Esophagus squamous epithelium (tissue), 4 donors: ENCODE measurements at regions not wholly inside any gene's neighbourhood (a gene's known extent, or its start where the extent isn't known, plus 50 kb on each side); places are given as distances from the start of the nearest gene placed in this dataset.

Experiments
- POLR2A ChIP-seq, 4 donors: fragments of 450-650 bp; IDR thresholded peaks; one replicate each; pipeline ENCODE4 v1.6.1; 2017; ENCODE audit warnings: antibody characterized with exemption in 4 of 4, mild to moderate bottlenecking in 4 of 4, moderate library complexity in 3 of 4
- TF ChIP-seq, protein P1 (sequence below), 6 experiments: fragments of 450-650 bp in 4 of 6; fragments of 200-600 bp in 2 of 6; sonication (generic) in 2 of 6; IDR thresholded peaks; one replicate each; pipeline ENCODE4 v1.5.1; 2016 to 2019; ENCODE audit warnings: antibody characterized with exemption in 6 of 6, mild to moderate bottlenecking in 4 of 6, moderate library complexity in 4 of 6

DNA sequence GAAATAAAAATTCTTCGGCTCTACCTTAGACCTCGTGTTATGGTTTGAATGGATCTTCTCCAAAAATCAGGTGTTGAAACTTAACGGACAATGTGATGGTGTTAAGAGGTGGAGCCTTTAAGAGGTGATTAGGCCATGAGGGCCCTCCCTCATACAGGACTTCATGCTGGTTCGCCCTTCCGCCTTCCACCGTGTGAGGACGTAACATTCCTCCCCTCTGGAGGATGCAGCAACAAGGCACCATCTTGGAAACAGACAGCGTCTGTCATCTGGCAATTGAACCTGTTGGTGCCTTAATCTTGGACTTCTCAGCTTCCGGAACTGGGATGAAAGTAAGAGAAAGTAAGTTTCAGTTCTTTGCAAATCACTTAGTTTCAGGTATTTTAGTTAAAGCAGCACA is 126.3 kb upstream of the SPRED2 start:
- TF ChIP-seq, protein P1, sequence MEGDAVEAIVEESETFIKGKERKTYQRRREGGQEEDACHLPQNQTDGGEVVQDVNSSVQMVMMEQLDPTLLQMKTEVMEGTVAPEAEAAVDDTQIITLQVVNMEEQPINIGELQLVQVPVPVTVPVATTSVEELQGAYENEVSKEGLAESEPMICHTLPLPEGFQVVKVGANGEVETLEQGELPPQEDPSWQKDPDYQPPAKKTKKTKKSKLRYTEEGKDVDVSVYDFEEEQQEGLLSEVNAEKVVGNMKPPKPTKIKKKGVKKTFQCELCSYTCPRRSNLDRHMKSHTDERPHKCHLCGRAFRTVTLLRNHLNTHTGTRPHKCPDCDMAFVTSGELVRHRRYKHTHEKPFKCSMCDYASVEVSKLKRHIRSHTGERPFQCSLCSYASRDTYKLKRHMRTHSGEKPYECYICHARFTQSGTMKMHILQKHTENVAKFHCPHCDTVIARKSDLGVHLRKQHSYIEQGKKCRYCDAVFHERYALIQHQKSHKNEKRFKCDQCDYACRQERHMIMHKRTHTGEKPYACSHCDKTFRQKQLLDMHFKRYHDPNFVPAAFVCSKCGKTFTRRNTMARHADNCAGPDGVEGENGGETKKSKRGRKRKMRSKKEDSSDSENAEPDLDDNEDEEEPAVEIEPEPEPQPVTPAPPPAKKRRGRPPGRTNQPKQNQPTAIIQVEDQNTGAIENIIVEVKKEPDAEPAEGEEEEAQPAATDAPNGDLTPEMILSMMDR (IDR thresholded peaks at IDR 0.05): no peak
- TF ChIP-seq POLR2A (IDR thresholded peaks at IDR 0.05): no peak
